ENCODE measurements at regions not wholly inside any gene's neighbourhood (a gene's known extent, or its start where the extent isn't known, plus 50 kb on each side); places are given as distances from the start of the nearest gene placed in this dataset.

GRCh38 chrX:132270699-132271098 is 51.5 kb upstream of the RAP2C start:
- TF ChIP-seq TAF1 (IDR thresholded peaks at IDR 0.05; ENCODE audit: borderline replicate concordance, low read depth, low read length), result no peak
- no peak for TF ChIP-seq NR2F1 (conservative IDR thresholded peaks at IDR 0.05)
- no peak for TF ChIP-seq ATF3 (IDR thresholded peaks at IDR 0.05; ENCODE audit: borderline replicate concordance, extremely low read depth, low read depth, low read length)
- no peak for TF ChIP-seq DPF2 (IDR thresholded peaks at IDR 0.05)
- no peak for TF ChIP-seq ZBTB33 (IDR thresholded peaks at IDR 0.05)
- no peak for TF ChIP-seq CTCF (IDR thresholded peaks at IDR 0.05 in 2 of 3, conservative IDR thresholded peaks at IDR 0.05 in 1 of 3; ENCODE audit: control insufficient read depth in 2 of 3, extremely low read depth in 1 of 3, insufficient read depth in 1 of 3, low read depth in 3 of 3, low read length in 3 of 3)
- TF ChIP-seq NR2C2 (IDR thresholded peaks at IDR 0.05; ENCODE audit: borderline replicate concordance, control insufficient read depth, insufficient read length, low read depth), result no peak
- TF ChIP-seq KAT2A (conservative IDR thresholded peaks at IDR 0.05; ENCODE audit: control insufficient read depth, low read depth, low read length), result no peak
- TF ChIP-seq YBX1 (IDR thresholded peaks at IDR 0.05), result no peak
- no peak for TF ChIP-seq CBX3 (IDR thresholded peaks at IDR 0.05; ENCODE audit: borderline replicate concordance, low read depth)
- TF ChIP-seq TCF3 (IDR thresholded peaks at IDR 0.05; ENCODE audit: borderline replicate concordance, insufficient read depth, low read depth, low read length), result no peak
- TF ChIP-seq RAD21 (IDR thresholded peaks at IDR 0.05; ENCODE audit: insufficient read depth, low read depth, low read length), result no peak
- TF ChIP-seq YY1 (IDR thresholded peaks at IDR 0.05; ENCODE audit: low read depth, low read length), result no peak

Data from GM12878 (cell line).